ENCODE measurements at regions not wholly inside any gene's neighbourhood (a gene's known extent, or its start where the extent isn't known, plus 50 kb on each side); places are given as distances from the start of the nearest gene placed in this dataset.

- TF ChIP-seq CTCF (conservative IDR thresholded peaks at IDR 0.05 in 1 of 2, IDR thresholded peaks at IDR 0.05 in 1 of 2; ENCODE audit: extremely low read depth in 1 of 2, insufficient read depth in 1 of 2, low read depth in 1 of 2, low read length in 2 of 2) = no peak
- TF ChIP-seq EZH2 (IDR thresholded peaks at IDR 0.05; ENCODE audit: borderline replicate concordance, low read length) = no peak
Observed at GRCh38 chr12:46963977-46964971, 115.1 kb upstream of the PCED1B start.

Measured in mammary epithelial cell (primary cell).